HG02610 (cell line): ENCODE measurements at regions not wholly inside any gene's neighbourhood (a gene's known extent, or its start where the extent isn't known, plus 50 kb on each side); places are given as distances from the start of the nearest gene placed in this dataset.

ENCODE experiments used
- ATAC-seq: cut with Tn5 transposase; IDR thresholded peaks from one replicate; pipeline ENCODE4 v1.9.1; 2021; ENCODE audit warnings: mild to moderate bottlenecking, moderate library complexity; ENCODE audit not compliant: unreplicated experiment

DNA sequence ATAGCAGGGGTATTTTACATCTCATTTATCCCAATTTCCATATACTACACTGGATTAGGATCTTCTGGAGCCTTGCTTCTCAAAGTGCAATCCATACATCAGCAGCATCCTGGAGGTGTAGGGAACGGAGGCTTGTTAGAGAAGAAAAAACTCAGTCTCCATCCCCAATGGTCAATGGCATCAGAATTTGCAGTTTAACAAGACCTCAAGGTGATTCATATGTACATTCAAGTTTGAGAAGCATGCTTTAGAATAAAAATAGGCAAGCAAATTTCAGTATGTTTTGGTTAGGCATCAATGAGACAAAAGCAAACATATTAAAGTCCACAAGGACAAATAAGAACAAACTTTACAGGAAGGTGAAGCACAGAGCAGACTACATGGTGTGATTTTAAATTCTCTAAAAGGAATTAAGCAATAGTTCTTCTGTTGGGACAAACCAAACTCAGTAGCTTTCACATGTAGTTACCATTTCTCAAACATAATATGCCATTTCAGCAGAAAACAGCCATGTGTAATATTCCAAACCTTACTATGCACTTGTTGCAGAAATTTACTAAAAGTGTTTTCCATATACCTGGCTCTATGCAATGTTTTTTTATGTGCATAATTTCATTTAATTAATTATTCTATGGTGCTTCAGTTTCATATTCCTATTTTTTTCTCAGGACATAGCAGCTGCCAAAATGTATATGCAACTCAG, 360.3 kb upstream of the NECTIN3 start:
- ATAC-seq = no peak

DNA sequence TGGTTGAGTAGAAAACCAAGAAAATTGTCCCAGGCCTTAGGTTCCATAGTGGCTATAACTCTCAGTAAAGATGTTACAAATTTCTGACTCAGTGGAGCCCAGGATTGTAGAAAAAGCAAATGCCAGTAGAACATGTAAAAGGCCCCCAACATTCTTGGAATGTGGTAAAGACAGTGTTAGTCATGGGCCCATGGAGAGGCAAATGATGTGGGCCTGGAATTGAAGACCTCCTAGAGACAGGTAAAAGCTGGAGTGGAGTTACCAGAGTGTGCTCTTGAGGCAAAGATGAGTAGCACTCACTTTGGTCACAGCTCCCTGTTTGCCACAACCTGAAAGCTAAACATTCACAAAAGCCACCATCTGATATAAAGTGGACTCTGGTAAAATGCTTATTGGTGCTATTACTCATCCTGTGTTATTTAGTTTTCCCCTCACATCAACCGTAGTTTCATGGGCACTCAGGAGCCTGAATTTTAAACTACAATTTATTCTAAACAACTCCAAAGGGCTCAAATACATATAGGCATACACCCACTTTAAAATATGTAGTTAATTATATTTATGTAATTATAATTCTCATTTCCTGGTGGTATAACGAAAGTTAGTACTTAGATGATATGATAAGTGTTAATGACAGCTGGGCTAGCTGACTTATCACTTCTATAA, 359.6 kb upstream of the NECTIN3 start:
- ATAC-seq = no peak

DNA sequence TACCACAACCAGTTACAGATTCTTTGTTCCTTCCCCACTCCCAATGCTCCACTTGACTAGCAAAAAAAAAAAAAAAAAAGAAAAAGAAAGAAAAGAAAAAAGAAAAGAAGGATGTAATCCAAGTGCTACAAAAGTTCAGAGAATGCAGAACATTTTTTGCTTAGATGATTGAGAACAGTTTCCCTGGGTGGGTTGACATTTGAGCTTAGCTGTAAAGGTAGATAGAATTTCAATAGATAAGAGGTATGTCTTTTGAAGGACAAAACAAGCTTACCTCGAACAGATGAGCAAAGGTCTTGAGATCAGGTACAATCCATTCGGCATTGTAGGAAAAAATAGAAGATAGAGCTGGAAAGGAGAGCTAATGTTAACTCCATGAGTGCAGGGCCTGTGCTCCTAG, 344.6 kb upstream of the NECTIN3 start:
- no peak for ATAC-seq

DNA sequence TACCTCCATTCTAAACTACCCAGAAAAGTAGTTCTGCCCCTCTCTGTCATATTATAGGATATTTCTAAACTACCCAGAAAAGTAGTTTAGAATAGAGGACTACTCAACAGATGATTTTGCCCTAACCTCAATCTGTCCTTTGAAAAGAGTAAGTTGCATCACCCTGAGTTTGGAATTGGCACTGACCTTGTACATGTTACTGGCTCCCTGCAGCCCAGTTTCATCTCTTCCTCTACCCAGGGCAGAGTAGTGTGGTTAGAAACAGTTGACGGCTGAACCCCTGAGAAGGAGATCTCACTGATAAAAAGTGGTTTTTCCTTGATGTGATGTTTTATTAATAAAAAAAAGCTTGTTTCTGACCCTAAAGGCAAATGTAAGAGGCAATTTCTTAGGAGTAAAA, 340.5 kb upstream of the NECTIN3 start:
- ATAC-seq = no peak

DNA sequence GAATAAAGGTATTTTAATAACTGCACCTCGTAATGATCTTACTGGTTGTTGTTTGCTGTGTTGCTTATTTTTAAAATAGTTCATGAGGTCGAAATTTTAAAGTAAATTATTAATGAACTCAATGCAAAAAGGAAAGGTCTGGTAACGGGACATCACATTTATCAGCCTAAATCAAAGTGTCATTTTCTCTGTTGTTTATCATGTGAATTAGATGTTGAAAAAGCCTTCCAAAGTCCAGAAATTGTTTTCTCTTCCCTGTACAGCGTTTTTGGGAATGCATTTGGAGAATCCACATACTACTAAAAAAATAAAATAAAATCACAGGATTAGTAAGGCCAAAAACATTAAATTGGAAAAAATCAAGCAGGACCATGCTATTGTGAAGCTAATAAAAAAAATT, 339.2 kb upstream of the NECTIN3 start:
- ATAC-seq = no peak

DNA sequence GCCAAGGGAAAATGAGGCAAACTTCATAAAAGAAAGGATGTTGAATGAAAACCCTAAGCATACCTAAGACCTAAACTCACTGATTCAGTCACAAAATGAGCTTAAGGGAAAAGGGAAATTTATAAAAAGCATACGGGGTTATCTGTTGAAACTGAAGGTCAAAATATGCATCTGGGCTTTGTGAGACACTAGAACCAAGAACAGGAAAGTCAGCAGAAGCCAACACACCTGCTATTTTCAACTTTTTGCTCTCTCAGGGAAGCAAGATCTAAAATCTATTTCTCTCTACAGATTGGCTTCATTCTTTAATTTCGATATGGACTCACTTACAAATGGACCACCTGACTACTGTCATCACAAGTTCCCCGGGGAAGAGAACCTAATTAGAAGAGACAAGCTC, 338.6 kb upstream of the NECTIN3 start:
- ATAC-seq = no peak

DNA sequence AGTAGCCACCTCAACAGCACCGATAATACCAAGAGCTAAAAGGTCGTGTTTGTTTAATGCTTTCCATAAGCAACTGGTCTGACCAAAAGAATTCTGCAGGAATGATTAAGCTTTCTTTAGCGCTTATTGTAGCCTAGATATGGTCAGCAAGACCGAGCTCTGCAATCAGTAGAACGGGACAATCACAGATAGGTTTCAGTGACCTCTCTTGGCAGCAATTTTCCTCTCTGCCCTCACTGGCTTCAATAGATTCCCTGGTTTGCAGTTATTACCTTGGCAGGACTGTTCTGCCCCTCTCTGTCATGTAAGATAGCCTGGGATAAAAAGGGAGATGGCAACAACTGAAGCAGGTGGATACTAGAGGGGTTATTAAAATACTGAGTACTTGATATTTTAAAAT, 337.1 kb upstream of the NECTIN3 start:
- no peak for ATAC-seq

DNA sequence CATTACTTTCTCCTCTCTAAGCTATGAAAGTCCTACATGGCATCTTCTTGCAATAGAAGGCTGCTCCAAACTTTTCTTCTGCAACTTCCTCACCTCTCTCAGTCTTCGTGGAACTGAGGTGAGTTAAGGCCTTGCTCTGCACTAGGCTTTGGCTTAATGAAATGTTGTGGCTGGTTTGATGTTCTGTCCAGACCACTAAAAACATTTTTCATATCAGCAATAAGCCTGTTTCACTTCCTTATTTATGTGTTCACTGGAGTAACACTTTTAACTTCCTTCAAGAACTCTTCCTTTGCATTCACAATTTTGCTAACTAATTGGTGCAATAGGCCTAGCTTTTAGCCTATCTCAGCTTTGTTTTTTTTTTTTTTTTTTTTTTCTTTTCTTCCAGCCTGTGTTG, 335.3 kb upstream of the NECTIN3 start:
- ATAC-seq = peak; percentile 94

DNA sequence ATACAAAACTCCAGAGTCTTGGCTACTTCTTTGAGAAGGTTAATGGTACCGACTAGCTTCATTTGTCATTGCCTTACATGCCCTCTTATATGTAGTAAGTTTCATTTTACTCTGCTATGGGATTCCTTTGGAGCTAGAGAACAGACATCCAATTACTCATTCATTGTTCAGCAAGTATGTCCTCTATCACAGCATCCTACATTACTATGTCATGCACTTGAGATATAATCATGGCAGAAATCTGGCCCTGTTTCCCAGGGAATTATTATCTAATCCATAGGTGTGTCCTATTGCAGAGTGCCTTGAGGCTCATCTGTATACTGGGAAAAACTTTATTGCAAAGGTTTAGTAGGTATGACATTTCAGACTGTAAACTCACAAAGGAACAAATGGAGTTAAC, 333.1 kb upstream of the NECTIN3 start:
- no peak for ATAC-seq

DNA sequence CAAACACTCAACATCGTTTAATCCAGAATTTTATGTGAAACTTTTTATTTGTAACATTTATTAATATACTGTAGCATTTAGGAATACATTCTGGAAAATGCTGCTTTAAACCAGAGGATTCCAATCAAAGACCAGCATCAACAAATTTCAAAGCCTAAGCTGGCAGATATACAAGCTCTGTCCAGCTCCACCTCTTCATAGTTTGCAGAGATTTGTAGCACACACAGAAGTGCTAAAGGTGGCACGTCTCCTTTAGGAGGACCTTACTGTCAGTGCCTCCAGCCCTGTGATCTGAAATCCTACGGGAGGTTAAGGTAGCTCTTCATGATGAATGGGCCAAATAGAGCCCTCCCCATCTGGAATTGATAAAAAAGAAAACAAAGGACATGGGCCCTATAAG, 329.7 kb upstream of the NECTIN3 start:
- no peak for ATAC-seq

DNA sequence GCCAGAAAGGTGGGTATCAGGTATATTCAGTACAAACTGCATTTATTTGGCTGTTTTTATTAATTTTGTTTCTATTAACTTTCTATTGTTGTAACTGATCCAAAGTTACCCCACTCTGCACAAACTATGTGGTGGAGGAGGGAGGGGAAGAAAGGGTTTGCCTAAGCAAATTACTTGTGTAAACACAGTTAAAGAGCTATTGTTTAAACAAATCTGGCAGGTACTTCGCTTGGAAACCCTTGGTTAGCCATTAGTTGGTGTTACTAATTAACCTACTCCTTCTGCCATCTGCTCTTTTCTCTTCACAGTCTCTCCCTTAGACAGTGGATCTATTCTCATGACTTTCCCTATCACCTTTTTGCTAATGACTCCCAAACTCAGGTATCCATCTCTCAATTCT, 328.4 kb upstream of the NECTIN3 start:
- ATAC-seq = no peak

DNA sequence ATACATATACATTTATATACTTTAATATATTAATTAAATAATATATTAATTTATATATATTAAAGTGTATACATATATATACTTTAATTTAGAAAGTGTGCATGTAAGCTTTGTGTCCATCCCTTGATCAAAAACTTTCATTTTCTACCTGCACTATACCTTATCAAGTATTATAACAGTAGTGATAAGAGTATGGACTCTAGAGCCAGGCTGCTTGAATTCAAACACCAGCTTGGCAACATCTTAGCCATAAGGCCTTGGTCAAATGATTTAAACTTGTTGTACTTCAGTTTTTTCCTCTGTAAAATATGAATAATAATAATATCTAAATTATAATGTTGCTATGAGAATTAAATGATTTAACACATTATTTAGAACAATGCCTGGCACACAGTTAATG, 327.6 kb upstream of the NECTIN3 start:
- ATAC-seq = no peak

DNA sequence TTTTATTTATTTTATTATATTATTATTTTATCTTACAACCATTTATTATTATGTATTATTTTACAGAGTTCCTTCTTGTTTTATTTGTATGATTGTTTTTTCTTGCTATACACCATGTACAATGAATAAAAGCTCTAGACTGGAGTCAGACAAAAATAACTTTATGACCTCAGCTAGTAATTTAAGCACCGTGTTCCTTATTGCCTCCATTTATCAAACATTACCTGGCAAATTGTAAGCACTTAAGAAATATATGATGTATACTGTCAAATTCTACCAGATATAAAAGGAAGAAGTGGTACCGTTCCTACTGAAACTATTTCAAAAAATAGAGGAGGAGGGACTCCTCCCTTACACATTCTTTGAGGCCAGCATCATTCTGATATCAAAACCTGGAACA, 326.9 kb upstream of the NECTIN3 start:
- ATAC-seq = no peak

DNA sequence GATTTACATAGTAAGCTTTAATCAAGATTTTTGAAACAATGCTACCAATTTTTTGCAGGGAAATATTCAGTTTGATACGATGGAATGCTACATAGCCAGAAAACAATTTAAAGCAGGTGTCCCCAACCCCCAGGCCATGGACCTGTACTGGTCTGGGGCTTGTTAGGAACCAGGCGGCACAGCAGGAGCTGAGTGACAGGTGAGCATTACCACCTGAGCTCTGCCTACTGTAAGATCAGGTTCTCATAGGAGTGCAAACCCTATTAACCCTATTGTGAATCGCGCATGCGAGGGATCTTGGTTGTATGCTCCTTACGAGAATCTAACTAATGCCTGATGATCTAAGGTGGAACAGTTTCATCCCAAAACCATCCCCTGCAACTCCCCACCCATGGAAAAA, 322.6 kb upstream of the NECTIN3 start:
- no peak for ATAC-seq

DNA sequence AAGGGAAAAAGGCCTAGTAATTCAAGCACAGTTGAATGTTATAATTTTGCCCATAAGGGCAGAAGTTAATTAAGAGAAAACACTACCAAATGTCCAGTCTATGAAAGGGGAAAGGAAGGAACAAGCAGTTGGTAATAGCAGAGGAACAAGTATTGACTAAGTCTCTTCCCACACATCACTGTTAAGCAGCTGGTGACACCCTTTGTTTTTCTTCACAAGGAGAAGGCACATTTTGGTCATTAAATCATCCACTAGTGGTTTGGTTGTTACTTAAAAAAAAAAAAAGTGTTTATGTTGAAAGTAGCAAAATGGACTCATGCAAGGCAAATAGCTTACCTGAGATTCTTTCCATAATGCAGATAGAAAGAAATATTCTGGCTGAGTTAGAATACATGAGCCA, 321.4 kb upstream of the NECTIN3 start:
- no peak for ATAC-seq

DNA sequence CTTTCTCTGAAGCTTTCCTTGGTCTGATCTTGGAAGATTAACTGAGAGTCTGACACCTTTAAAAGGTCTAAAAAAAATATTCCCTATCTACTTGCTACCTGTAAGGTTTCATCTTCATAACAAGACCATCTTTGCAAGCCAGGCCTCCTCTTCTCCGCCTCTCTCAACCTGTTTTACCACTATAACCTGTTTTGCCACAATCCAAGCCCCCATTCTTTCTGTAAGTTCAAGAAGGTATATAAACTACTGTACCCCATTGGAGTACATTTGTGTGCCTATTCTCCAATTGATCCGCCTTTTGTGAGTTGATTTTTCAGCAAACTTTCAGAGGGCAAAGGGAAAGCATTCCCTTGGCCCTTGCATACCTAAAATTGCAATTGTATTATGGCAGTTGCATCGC, 319.3 kb upstream of the NECTIN3 start:
- ATAC-seq = no peak

DNA sequence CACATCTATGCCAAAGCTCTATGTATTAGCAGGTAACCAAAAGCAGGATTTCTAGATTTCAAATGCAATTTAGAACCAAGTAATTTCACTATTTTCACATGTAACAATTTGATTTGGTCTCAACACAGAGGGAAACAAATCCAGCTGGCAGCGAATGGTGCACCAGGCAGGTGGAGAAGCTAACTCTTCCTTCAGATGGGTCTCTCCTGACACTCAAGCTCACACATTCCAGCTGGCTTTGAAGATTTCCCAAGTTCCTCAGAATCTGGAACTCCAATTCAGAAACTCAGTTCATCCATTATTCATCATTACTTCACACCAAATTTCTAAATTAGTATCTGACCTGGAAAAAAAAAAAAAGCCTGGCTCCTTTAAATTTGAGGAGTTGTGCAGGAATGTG, 318.1 kb upstream of the NECTIN3 start:
- ATAC-seq = no peak

DNA sequence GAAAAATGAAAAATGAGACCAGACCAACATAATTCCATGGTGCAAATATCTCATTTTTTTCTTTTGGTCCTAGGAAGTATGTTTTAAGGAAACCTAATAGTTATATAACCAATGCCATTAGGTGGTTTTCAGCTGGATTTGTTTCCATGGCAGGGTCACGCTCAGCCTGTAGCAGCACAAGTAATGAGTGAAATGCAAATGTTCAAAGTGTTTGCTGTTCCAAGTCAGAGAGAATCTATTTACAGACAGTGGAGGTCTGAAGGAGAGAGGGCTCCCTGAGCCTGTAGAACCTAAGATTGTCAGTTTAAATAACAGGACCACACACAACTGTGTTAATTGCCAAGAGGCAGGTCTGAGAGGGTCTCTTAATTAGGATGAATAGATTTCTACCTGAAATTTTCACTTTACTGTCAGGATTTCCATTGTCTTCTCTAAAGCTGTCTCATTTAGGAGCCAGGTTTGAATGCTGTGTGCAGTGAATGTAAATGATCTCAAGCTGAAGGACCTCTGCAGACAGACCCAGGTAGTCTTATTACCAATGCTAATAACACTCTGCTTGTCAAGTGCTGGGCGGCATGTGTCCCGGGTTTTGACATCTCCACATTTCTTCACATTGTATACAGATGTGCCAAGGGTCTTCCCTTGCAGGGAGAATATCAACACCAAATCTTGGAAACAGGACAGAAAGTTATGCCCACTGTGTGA, 317.3 kb upstream of the NECTIN3 start:
- no peak for ATAC-seq

DNA sequence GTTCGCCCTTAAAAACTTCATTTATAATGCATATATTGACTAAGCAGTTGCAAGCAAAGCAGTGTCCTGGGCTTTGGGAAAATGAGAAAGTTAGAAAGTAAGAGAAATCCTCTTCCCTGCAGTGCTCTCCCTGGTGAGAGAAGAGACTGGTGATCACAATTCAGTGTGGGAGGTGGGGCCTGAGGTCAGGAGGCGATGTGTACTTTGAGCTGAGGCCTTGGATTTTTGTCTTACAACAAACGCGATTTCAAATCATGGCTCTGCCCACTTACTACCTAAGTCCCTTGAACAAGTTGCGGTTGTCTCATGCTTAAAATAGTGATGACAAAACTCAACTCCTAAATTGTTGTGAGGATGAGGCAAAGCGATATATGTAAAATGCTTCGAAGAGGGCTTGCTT, 316.3 kb upstream of the NECTIN3 start:
- ATAC-seq = no peak

DNA sequence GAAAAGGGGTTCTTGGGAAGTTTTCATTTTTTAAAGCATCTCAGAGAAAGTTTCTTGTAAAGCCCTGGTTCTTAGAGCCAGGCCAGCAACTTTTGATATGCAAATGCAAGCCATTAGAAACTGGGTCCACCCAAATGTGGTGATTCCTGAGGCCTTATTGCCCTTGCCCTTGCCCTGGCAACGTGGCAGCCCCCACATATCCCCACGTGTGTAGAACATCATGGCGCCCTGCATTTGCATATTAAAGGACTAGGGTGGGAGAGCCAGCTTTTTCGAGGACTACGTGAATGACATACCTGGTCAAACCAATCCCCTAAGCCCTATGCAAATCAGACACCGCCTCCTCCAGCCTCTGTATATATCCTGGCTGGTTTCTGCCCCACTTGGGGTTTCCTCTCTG, 314.9 kb upstream of the NECTIN3 start:
- ATAC-seq = no peak

DNA sequence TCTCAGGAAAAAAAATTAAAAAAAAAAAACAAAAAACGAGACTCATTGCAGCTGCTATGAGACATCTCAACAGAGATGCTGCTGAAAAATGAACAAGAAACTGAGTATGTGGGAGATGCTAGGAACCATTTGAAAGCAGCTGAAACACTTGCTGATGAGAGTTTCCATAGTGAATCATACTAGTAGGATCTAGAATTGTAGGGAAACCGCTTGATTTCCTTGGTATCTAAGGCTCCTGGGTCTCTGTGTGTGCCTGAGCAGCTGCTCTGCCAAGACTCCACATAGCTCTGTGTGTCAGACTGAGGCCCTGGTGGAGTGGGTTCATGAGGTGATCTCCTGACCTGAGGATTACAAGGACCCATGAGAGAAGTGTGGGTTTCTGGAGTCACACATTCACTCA, 313.4 kb upstream of the NECTIN3 start:
- ATAC-seq = no peak

DNA sequence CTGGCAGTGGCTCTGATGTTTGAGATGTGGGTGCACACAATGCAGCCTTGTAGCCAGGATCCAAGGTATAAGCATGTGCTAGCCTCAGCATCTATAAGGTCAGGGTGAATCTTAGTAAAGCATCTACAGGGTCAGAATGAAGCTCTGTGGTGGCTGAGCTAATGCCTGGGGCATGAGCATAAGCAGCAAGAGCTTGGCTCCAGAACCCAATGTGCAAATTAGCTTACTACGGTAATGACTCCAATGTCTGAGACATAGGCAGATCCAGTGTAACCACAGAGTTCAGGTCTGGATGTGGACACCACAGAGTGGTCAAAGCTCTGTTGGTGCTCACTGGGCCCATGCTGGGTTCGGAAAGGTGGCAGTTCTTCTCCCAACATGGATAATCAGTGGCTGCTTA, 304.5 kb upstream of the NECTIN3 start:
- ATAC-seq = no peak
